Stimulated activated CD4-positive, alpha-beta T cell treated with anti-CD3 and anti-CD28 coated beads, TNF-alpha, amount 100 ng/mL, for 1 hour (primary cell): ENCODE measurements at regions not wholly inside any gene's neighbourhood (a gene's known extent, or its start where the extent isn't known, plus 50 kb on each side); places are given as distances from the start of the nearest gene placed in this dataset.
"Not testable (repeated sequence)": the region's sequence is repeated elsewhere in the genome, so short reads cannot be mapped to it uniquely, and the experiment has no call there.

Experiments used
- DNase-seq, 3 donors: peaks; one replicate each; pipeline ENCODE4 v3.0.0-alpha.2; 2020; ENCODE audit warnings: low read depth in 3 of 3, low spot score in 1 of 3

DNA sequence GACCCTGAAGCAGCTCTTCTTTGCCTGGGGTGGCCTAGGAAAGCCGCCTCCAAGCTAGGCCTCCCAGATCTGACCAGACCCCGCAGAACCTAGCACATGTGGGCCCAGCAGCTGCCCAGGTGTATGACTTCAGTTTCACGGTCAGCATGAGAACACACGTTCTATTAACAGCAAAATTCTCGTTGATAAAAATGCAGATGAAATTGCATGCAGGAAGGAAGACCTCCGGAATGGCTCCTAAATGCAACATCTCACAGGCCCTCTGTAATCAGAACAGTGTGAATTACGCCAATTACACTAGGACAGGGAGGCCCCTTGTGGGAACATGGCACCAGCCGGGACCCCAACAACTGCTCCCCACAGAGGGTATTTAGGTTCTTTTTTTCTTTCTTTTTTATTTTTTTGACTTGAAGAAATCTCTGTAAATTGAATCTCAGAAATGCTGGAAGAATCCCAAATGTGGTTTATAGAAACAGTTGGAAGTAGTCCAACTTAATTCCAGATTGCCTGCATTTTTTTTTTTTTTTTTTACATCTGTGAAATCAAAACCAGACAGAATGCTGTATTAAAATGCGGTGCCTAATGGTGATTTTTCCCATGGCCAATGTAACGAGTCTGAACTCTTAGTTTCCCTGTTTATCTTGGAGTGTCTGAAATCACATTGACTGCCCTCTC is 185.1 kb downstream of the NPIPB11 start:
- not testable (repeated sequence) for DNase-seq

DNA sequence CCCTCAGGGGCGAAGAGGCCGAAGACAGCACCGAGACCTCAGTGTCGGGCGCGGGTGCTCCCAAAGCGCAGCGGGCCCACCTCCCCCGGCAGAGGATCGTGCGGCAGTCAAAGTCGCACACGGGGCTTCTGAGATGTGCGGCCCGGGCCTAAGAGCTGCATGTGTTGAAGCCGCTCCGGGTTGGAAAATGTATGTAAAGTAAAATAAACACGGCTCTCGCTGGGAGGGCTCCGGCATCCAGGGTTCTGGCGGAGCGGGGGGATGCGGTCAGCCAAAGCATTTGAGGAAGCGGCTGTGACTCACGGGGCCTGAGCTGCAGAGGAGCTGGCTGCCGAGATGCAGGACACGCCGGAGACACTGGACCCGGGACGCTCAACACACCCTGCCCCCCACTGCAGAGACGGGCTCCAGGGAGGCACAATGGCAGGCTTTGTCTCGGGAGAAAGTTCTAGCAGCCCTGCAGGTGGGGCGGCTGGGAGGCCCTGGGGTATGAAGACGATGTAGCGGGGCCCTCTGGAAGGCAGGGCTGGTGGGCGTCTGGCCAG is 185.8 kb downstream of the NPIPB11 start:
- not testable (repeated sequence) for DNase-seq

DNA sequence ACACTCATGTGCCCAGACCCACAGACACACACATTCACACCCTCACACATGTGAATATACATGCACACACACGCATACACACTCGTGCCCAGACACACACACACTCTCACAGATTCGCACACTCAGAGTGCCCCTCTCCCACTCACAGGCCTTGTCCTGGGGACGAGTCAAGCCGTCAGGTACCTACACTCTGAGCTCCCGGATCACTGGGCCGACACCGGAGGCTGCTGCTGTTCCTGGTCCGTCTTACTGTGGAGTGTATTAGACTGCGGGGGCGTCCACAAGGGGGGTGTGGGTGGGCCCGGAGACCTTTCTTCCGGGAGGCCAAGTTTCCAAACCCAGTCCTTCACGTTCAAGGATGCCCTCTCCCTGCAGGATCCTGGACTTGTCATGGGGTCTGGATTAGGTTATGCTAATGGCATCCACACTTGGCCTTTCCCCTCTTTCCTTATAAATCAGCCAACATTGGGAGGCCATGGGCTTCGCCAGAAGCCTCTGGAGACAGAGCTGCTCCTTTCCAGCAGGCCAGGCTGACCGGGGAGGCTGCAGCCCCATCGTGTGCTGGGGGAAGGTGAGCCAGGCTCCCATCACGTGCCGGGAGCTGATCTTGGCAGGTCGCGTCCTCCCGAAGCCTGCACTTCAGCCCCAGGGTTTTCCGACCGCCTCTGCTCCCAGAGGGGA is 186.4 kb downstream of the NPIPB11 start:
- not testable (repeated sequence) for DNase-seq

DNA sequence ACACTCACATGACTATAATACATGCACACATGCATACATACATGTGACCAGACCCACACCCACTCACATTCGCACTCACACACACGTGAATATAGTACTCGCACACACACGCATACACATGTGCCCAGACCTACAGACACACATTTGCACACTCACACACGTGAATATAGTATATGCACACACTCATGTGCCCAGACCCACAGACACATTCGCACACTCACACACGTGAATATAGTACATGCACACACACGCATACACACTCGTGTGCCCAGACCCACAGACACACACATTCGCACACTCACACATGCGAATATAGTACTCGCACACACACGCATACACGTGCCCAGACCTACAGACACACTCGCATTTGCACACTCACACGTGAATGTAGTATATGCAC is 186.9 kb downstream of the NPIPB11 start:
- not testable (repeated sequence) for DNase-seq

DNA sequence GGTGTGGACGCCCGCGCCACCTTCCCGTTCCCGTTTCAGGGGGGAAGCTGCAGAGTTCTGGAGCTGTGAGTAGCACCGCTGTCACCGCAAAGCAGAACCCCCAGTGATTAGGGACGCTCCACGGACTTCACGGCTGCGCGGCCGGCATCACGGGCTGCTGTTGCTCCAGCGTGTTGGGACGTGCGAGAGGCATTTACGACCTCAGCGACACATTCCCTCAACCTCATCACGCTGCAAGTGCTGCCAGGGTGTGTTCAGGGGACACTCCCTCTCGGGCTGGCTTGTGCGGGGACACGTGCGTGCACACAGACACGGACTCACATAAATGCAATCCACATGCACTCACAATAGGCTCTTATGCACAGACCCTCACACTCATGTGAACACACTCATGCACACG is 187.9 kb downstream of the NPIPB11 start:
- DNase-seq: not testable (repeated sequence)

DNA sequence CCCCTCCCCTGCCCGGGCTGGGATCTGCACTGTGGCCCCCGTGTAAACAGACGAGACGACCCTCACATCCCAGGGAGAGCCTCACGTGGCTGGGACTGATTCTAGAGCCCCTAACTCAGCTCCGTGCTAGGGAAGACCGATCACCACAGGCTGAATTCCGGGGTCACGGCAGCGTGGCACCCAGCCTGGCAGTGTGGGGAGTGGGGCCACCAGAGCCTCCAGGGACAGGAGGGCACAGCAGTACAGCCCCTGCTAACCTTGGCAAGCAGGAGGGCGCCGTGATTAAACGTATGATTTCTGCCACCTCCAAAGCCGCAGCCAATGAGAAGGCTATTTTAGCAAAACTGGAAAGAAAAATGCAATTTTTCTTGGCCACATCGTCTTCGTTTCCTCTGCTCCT is 188.3 kb downstream of the NPIPB11 start:
- DNase-seq: not testable (repeated sequence)

DNA sequence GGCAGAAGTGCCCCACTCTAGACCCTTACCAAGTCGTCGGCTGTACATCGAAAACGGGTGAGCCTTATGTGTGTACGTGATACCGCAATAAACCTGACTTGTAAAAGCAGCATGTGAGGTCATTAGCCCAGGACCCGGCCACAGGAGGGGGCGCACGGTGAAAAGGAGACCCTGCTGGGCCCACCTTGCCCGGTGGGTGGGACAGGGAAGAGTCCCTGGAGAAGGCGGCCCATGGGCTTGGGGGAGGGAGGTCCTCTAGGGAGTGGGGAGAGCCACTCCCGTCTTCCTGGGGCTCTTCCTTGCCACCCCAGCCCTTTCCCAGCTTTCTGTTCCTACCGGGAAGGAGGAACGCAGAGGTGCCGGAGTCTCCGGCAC is 188.8 kb downstream of the NPIPB11 start:
- DNase-seq: not testable (repeated sequence)

DNA sequence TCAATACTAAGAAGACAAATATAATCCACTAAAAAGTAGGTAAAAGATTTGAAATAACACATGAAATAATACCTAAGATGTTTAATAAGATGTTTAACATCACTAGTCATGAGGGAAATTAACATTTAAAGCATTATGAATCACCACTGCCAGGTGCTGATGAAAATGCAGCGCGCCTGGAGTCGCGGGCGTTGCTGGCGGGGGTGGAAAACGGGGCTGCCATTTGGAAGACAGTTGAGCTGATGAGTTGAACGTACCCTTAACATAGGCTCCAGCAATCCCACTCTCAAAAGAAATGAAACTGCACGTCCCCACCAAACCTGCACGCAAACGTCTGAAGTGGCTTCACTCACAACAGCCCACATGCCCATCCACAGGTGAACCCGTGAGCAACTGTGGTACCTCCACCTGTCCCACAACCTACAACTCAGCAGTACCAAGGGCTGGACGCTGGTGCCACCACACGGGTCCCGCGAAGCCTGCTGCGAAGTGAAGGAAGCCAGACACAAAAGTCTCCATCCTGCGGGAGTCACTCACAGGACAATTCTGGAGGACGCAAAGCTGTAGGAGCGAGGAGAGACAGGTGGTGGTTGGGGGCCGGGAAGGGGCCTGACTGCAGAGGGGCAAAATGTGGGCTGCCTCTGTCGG is 189.3 kb downstream of the NPIPB11 start:
- DNase-seq: not testable (repeated sequence)

DNA sequence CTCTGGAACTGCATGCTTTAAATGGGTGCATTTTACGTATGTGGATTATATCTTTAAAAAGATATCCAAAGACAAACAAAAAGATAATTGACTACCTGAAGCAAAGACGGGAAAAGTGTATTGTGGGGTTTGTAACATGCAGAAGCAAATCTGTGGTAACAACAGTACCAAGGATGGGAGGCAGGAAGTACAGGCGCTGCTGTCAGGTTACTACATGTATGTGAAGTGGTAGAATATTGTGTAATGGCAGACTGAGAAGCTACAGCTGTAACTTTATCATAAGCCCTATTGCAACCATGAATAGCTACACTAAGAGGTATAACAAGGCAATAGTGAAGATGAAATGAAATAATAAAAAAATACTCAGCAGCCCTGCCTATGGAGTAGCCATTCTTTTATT is 192.7 kb downstream of the NPIPB11 start:
- DNase-seq: not testable (repeated sequence)

DNA sequence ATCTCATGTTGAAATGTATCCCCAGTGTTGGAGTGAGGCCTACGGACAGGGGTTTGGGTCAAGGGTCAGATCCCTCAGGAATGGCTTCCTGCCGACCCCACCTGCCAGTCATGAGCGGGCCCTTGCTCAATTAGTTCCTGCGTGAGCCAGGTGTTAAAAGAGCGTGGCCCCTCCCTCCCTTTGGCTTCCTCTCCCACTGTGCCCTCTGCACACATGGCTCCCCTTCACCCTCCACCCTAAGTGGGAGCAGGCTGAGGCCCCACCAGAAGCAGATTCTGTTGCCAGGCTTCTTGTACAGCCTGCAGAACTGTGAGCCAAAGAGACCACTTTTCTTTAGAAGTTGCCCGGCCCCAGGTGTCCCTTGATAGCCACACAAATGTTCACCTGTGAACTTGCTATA is 193.3 kb downstream of the NPIPB11 start:
- DNase-seq: not testable (repeated sequence)

DNA sequence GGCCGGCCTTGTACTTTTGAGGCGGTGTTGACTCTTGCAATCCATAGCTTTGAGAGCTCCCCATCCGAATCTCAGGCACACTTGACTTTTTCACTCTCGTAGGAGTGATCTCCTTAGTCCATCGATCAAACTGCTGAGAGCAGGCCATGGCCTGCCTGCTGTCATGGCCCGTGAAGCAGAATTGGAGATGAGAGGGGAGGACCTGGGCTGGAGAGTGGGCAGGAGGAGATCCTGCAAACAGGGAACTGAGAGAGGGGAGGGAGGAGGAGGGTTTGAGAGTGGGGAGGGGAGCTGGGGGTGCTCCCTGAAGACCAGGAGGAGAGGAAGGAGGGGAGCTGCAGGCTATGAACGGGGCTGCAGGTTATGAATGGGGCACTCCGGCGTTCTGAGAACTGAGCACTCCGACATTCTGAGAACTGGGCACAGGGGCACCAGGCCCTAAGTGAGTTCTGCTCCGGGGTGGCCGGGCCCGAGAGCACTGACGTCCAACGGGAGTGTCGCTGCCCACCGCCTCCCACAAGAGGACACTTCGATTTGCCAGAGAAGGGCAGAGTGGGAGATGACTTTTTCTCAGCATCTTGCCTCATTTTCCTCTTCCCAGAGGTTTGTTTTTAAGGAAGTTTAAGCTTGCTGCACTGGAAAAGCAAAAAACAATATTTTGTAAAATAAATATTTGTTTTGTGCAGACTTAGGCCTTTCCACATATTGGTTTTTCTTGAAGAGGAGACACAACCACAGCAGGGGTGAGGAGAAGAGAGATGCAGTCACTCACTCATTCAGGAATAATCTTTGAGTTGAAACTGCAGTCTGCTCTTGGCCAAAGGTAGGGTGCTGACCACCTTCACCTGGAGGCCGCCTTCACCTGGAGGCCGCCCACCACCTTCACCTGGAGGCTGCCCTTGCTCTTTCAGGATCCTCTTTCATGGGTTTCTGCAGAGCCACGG is 194.2 kb downstream of the NPIPB11 start:
- not testable (repeated sequence) for DNase-seq

DNA sequence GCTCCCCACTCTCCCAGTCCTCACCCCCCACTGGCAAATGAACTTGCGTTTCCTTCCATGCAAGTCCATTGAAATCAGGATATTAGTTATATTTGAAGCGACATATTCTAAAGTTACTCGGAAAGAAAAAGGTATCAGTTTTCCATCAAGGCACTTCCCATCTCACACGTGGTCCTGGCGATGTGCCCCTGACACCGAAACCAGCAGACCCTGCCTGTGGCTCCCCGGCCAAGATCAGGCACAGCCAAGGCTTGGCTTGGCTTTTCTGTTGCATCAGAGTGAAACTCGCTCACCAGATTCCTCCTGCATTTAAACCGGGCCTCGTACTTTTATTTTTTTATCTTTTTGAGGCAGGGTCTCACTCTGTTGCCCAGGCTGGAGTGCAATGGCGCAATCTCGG is 195.1 kb downstream of the NPIPB11 start:
- not testable (repeated sequence) for DNase-seq

DNA sequence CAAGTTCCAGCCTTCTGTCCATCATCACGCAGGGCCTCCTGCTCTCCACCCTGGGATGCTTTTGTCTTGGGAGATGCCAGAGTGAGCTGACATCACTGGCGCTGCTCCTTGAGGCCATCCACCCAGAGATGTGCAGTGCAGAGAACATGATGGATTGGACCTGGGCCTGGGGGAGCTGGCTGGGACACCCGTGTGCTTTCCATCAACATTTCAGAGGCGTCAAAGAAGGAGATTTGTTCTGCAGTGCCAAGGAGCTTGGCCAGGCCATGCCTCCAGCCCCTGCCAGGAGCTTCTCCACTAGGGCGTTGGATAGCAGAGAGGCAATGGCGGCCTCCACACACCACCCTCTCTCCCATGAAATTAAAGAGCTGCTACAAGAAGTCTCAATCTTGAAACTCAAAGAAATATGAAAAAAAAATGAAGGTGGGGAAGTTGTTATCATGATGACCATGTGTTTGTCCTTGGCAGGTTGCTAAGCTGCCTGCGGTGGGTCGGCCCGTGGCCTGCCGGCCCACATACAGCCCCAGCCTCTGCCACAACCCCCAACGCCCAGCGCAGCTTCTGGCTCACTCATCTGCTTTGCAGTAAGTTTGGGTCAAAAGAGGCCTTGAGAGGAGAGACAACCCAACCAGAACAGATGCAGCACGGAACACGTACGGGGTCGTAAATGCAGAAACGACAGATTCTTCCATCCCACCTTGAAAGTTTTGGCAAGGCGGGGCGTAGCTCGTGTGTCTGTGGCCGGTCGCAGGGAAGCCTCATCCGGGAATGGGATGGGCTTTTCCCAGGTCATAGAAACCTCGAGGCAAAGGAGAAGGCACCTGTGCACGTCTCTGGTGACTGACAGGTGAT is 196.0 kb downstream of the NPIPB11 start:
- not testable (repeated sequence) for DNase-seq

DNA sequence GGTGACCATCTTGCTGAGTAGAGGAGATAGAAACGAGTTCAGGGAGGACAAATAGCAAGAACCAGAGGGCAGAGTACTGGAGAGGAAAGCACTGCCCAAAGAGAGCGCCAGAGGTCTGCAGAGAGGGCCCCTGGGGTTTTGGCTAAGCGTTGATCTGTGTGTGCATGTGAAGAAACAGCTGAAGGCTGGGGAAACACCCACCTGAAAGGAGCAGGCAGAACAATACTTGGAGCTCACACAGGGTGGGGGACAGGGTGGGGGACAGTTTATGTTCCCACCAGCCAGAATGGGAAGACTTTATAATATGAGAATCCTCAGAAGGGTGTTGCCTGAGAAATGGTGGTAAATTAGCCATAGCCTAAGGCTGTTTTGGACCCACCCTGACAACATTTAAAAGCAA is 200.4 kb downstream of the NPIPB11 start:
- DNase-seq: not testable (repeated sequence)

DNA sequence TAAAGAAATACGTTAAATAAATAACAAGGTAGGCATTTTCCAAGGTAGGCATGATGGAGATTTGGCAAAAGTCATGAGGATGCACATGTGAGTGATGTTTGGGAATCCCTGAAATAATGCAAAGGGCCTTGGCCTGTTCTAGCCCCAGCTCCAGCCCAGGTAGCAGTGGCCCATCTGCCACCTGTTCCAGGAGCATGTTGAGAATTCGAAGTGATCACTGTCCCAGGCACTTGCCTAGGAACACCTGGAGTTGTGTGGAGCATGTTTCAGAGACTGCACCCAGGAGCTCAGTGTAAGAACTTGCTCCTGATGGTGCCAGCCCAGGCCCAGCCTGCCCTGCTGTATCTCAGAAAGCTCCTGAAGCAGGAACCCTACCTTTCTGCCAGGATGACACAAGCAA is 201.4 kb downstream of the NPIPB11 start:
- DNase-seq: not testable (repeated sequence)

DNA sequence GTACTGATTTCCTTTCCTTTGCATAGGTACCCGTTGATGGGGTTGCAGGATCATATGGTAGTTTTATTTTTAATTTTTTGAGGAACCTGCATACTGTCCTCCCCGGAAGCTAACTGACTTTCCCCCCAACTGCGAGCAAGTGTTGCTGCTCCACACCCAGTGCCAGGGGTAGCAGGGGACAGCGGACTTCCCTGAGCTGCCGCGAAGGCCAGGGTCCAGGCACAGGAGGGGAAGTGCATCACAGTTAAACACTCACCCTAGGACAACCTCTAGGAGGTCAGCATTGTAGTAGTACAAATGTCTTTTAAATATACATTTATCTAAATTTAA is 201.7 kb downstream of the NPIPB11 start:
- no peak for DNase-seq

DNA sequence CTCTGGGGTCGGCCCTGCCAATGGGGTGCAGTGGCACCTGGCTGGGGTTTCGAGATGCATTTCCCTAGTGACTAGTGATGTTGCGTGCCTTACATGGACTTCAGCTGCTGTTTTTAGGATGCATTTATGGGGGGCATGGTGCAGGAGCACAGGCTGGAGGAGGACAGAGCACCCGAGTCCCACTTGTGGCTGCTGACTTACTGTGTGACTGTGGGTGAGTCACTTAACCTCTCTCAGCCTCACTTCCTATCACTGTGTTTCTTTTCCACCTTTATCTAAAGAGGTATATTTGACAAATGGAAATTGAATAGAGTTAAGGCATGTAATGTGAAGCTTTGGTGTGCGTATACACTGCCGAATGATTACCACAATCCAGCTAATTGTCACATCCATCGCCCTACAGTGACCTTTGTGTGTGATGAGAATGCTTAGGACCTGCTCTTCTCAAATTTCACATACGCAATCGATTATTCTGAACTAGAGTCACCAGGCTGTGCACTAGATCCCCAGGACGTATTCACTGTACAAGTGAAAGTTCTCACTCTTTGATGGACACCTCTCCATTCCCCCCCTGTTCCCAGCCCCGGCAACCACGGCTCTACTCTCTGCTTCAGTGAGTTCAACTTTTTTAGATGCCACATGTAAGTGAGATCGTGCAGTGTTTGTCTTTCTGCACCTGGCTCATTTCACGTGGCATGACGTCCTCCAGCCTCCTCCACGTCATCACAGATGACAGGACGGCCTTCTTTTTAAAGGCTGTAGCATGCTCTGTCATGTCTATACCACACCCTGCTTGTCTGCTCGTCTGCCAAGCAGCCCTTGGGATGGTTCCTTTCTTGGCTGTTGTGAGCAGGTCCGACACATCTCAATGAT is 202.3 kb downstream of the NPIPB11 start:
- not testable (repeated sequence) for DNase-seq

DNA sequence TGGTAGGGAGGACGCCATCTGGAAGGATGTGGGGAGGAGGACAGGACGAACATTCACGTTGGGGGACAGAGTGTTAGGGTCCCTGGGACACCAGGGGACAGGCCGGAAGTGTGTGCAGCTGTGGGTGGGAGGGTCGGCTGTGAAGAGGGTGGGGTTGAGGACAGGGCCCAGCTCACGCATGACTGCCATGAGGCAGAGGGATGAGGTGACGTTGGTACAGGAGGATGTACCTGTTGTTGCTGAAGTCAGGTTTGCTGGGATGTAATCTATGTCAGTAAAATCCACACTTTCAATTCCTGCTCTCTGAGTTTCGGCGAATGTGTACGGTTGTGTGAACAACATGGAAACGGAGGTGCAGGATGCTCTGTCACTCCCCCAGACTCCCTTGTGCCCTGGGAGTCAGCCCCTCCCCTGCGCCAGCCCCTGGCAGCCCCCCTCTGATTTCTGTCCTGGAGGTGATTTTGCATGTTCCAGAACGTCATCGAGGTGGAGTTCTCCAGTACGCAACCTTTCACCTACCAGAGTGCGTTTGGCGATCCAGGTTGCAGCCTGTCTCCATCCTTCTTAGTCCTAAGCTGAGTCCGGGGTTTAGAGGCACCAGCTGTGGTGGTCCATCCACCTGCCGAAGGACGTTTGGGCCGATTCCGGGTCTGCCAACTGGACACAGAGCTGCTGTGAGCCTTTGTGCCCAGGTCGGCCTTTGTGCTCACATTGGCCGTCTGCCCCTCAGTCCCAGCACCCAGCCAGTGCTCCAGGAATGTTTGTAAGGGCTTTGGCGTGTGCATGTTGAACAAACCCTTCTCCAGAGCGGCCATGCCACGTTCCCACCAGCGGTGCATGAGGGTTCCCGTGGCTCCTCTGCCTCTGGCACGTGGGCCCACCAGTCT is 203.2 kb downstream of the NPIPB11 start:
- not testable (repeated sequence) for DNase-seq
